Body of pancreas (tissue), 4 donors: ENCODE measurements at regions not wholly inside any gene's neighbourhood (a gene's known extent, or its start where the extent isn't known, plus 50 kb on each side); places are given as distances from the start of the nearest gene placed in this dataset.
"Not testable (repeated sequence)": the region's sequence is repeated elsewhere in the genome, so short reads cannot be mapped to it uniquely, and the experiment has no call there.

Experiments used
- ATAC-seq: fragments of 150-250 bp; one replicate; pipeline ENCODE4 v1.9.1; 2016
- DNase-seq, 4 donors: peaks; one replicate each; pipeline ENCODE4 v3.0.0-alpha.2; 2019
- H3K27ac ChIP-seq, 4 donors: fragments of 200-600 bp; sonication (generic); 1 replicate in 3 of 4; 2 replicates in 1 of 4; pipeline versions ENCODE4 v1.5.1 to v1.6.1; 2016 to 2019; ENCODE audit warnings: mild to moderate bottlenecking in 1 of 4, mixed read lengths in 1 of 4, moderate library complexity in 1 of 4
- H3K27me3 ChIP-seq, 2 donors: fragments of 200-600 bp; sonication (generic); one replicate each; pipeline ENCODE4 v1.6.0; 2016; ENCODE audit warnings: mild to moderate bottlenecking in 1 of 2
- H3K36me3 ChIP-seq, 2 donors: fragments of 200-600 bp; sonication (generic); replicated peaks in 1 of 2; 2 replicates each; pipeline ENCODE4 v1.5.1; 2016; ENCODE audit warnings: low read depth in 2 of 2; ENCODE audit not compliant: insufficient read depth in 1 of 2
- H3K4me1 ChIP-seq: fragments of 200-600 bp; sonication (generic); one replicate; pipeline ENCODE4 v1.6.0; 2016
- H3K4me3 ChIP-seq, 2 donors: fragments of 200-600 bp; sonication (generic); 1 replicate in 1 of 2; 2 replicates in 1 of 2; pipeline ENCODE4 v1.5.1; 2016 to 2019
- H3K9me3 ChIP-seq, 3 donors: fragments of 200-600 bp; sonication (generic); 1 replicate in 2 of 3; 2 replicates in 1 of 3; pipeline ENCODE4 v1.5.1; 2016
- CTCF ChIP-seq, 7 experiments: fragments of 450-650 bp in 4 of 7; fragments of 200-600 bp in 3 of 7; sonication (generic) in 3 of 7; IDR thresholded peaks; one replicate each; pipeline ENCODE4 v1.5.1; 2016 to 2019; ENCODE audit warnings: antibody characterized with exemption in 7 of 7
- POLR2A ChIP-seq, 3 donors: fragments of 450-650 bp; IDR thresholded peaks; one replicate each; pipeline ENCODE4 v1.6.1; 2016; ENCODE audit warnings: antibody characterized with exemption in 3 of 3, mild to moderate bottlenecking in 2 of 3
- WGBS, 2 donors: methylation state at CpG; one replicate each; pipeline ENCODE4 v1.1.5; 2017; 5-methylcytosine and 5-hydroxymethylcytosine counted together
- intact Hi-C: fragments of 100-400 bp; cut with DNase I; formaldehyde crosslinking; loops from one replicate; pipeline ENCODE4 v1.15.1; 2023

DNA sequence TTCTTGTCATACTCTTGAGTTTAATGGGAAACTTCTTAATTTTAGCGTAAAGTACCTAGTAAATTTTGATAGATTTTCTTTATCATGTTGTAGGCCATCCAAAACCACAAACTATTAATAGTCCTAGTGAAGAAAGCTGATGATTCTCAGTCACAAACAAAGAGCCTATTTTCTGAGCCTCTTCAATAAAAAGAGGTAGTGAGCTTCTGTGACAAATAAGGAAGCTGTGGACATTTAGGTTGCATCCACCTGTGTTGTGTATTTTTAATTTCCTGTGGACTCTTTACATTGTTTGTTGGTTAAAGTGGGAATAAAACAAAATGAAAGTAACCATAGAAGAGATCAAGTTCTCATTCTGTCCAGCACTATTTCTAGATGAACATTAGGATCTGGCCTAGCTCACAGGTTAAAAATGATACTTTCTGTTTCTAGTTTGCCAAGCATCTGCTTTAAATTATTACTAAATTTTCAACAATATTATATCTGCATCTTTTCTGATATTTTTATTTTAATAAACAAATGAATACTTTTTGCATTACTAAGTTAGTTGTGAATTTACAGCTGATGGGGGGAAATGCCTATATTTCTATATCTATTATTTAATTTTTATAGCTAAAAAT, 702.2 kb upstream of the ADGRL4 start:
- Histone ChIP-seq H3K9me3 (no peaks in the 10 kb centered on the region), H3K4me3 (no peak overlapping the region), H3K27me3 (no peaks in the 10 kb centered on the region), H3K36me3 (no peaks in the 10 kb centered on the region), H3K4me1 (no peaks in the 10 kb centered on the region), H3K27ac (no peak overlapping the region)
- 81 to 86% methylated on average over 1 of the region's 1 CpG for WGBS, 2 donors
- TF ChIP-seq CTCF (IDR thresholded peaks at IDR 0.05) (no peak), POLR2A (IDR thresholded peaks at IDR 0.05) (no peak)
- intact Hi-C loops = no loop called here
- ATAC-seq (no peak), DNase-seq (no peak)

DNA sequence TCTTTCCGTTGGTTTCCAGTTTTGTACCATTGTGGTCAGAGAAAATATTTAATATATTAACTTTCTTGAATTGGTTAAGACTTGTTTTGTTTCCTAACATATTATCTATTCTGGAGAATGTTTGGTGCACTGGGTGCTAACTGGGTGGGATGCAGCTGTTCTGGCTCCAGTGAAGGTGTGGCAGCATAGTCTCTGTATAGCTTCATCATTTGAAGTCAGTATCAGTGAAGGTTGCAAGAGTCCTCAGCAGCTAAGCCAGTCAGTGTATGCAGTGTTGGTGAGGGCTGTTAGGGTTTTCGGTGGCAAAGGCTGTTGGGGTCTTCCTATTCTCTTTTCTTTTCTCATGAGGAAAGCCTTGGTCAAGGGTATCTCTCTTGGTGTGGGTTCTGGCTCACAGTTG, 698.7 kb upstream of the ADGRL4 start:
- Histone ChIP-seq H3K4me1 (no peaks in the 10 kb centered on the region), H3K27me3 (no peaks in the 10 kb centered on the region), H3K4me3 (no peak overlapping the region), H3K36me3 (no peaks in the 10 kb centered on the region), H3K9me3 (no peaks in the 10 kb centered on the region), H3K27ac (no peak overlapping the region)
- intact Hi-C loops = no loop called here
- WGBS, 2 donors = 86 to 95% methylated on average over 2 of the region's 2 CpGs
- DNase-seq (no peak), ATAC-seq (no peak)
- TF ChIP-seq POLR2A (IDR thresholded peaks at IDR 0.05) (no peak), CTCF (IDR thresholded peaks at IDR 0.05) (no peak)

- ATAC-seq (no peak), DNase-seq (no peak)
- Histone ChIP-seq H3K27ac (no peak overlapping the region), H3K4me3 (no peak overlapping the region), H3K9me3 (no peaks in the 10 kb centered on the region), H3K36me3 (no peaks in the 10 kb centered on the region), H3K27me3 (no peaks in the 10 kb centered on the region), H3K4me1 (no peaks in the 10 kb centered on the region)
- no peak for TF ChIP-seq POLR2A (IDR thresholded peaks at IDR 0.05)
- TF ChIP-seq CTCF (IDR thresholded peaks at IDR 0.05) = no peak
- 68 to 89% methylated on average over 1 of the region's 1 CpG for WGBS, 2 donors
- intact Hi-C loops = no loop called here
These were observed 697.5 kb upstream of the ADGRL4 start for GRCh38 chr1:79704067-79704466.

- H3K36me3 ChIP-seq, DNase-seq, H3K27me3 ChIP-seq, H3K27ac ChIP-seq, H3K9me3 ChIP-seq, H3K4me1 ChIP-seq, H3K4me3 ChIP-seq, ATAC-seq, intact Hi-C loops: not testable (repeated sequence)
- 24 to 43% methylated on average over 4 of the region's 4 CpGs for WGBS, 2 donors
These were observed 695.9 kb upstream of the ADGRL4 start for GRCh38 chr1:79702336-79702999.

GRCh38 chr1:79695138-79695537, 688.6 kb upstream of the ADGRL4 start:
- TF ChIP-seq POLR2A (IDR thresholded peaks at IDR 0.05) (no peak), CTCF (IDR thresholded peaks at IDR 0.05) (no peak)
- intact Hi-C loops = no loop called here
- no peak overlapping the region for H3K27ac ChIP-seq
- no peak for ATAC-seq
- H3K9me3 ChIP-seq = no peaks in the 10 kb centered on the region
- no peaks in the 10 kb centered on the region for H3K27me3 ChIP-seq
- H3K4me1 ChIP-seq = peaks cover 27% of the 10 kb centered on the region
- DNase-seq = no peak
- H3K4me3 ChIP-seq = no peak overlapping the region
- no peaks in the 10 kb centered on the region for H3K36me3 ChIP-seq
